Naive thymus-derived CD4-positive, alpha-beta T cell (primary cell): ENCODE measurements at regions not wholly inside any gene's neighbourhood (a gene's known extent, or its start where the extent isn't known, plus 50 kb on each side); places are given as distances from the start of the nearest gene placed in this dataset.

Experiments
- ATAC-seq: fragments of 150-1000 bp; cut with Tn5 transposase; 2 replicates; pipeline ENCODE4 v1.10.0; 2021; ENCODE audit warnings: mild to moderate bottlenecking, moderate library complexity
- CTCF ChIA-PET: fragments of 350-600 bp; sonication (Branson Sonifier 250); formaldehyde crosslinking; loops from one replicate; lab custom pipeline; 2021; ENCODE audit warnings: antibody characterized with exemption; lab: Charles Lee
- POLR2A ChIA-PET: fragments of 350-600 bp; sonication (Branson Sonifier 250); formaldehyde crosslinking; loops from one replicate; lab custom pipeline; 2021; ENCODE audit warnings: antibody characterized with exemption, inconsistent platforms; lab: Charles Lee
- DNase-seq, 9 donors: peaks; one replicate each; pipeline versions ENCODE4 v3.0.0 to v3.0.0-alpha.2; 2020 to 2022; ENCODE audit warnings: mixed read lengths in 1 of 9
- H3K27ac ChIP-seq: one replicate; pipeline ENCODE4 v1.7.0; 2013; ENCODE audit warnings: mild to moderate bottlenecking, low read depth, low read length, moderate library complexity
- H3K27me3 ChIP-seq, 2 donors: one replicate each; pipeline ENCODE4 v1.7.0; 2013; ENCODE audit warnings: low read length in 2 of 2, mild to moderate bottlenecking in 2 of 2, moderate library complexity in 2 of 2; ENCODE audit not compliant: control insufficient read depth in 2 of 2, insufficient read depth in 2 of 2
- H3K36me3 ChIP-seq, 3 experiments: 1 replicate in 2 of 3; 2 replicates in 1 of 3; pipeline ENCODE4 v1.7.0; 2013; ENCODE audit warnings: low read length in 3 of 3, mild to moderate bottlenecking in 3 of 3, moderate library complexity in 1 of 3; ENCODE audit not compliant: insufficient read depth in 3 of 3, control insufficient read depth in 2 of 3
- H3K4me1 ChIP-seq, 2 donors: one replicate each; pipeline ENCODE4 v1.7.0; 2013; ENCODE audit warnings: low read length in 2 of 2, mild to moderate bottlenecking in 2 of 2, moderate library complexity in 1 of 2; ENCODE audit not compliant: control insufficient read depth in 2 of 2, insufficient read depth in 2 of 2
- H3K4me3 ChIP-seq: 2 replicates; pipeline ENCODE4 v1.7.0; 2013; ENCODE audit warnings: mild to moderate bottlenecking, low read length
- H3K9me3 ChIP-seq, 3 experiments: 1 replicate in 2 of 3; 2 replicates in 1 of 3; pipeline ENCODE4 v1.7.0; 2013; ENCODE audit warnings: low read length in 3 of 3; ENCODE audit not compliant: control insufficient read depth in 2 of 3
- H3K27ac Mint-ChIP-seq, 9 donors: one replicate each; pipeline ENCODE4 v1.8.0; 2020 to 2022; ENCODE audit warnings: mixed read lengths in 9 of 9, mild to moderate bottlenecking in 8 of 9, moderate library complexity in 5 of 9, inconsistent platforms in 2 of 9
- H3K27me3 Mint-ChIP-seq, 5 donors: one replicate each; pipeline ENCODE4 v1.8.0; 2021 to 2022; ENCODE audit warnings: mixed read lengths in 5 of 5, mild to moderate bottlenecking in 1 of 5
- H3K36me3 Mint-ChIP-seq, 5 donors: one replicate each; pipeline ENCODE4 v1.8.0; 2020 to 2022; ENCODE audit warnings: mixed read lengths in 5 of 5, mild to moderate bottlenecking in 3 of 5, inconsistent platforms in 1 of 5
- H3K4me1 Mint-ChIP-seq, 7 donors: one replicate each; pipeline ENCODE4 v1.8.0; 2020 to 2022; ENCODE audit warnings: mixed read lengths in 7 of 7, mild to moderate bottlenecking in 3 of 7, inconsistent platforms in 1 of 7
- H3K4me3 Mint-ChIP-seq, 10 donors: one replicate each; pipeline ENCODE4 v1.8.0; 2020 to 2022; ENCODE audit warnings: mild to moderate bottlenecking in 10 of 10, mixed read lengths in 10 of 10, moderate library complexity in 6 of 10, inconsistent platforms in 2 of 10
- H3K9me3 Mint-ChIP-seq, 11 donors: one replicate each; pipeline ENCODE4 v1.8.0; 2020 to 2022; ENCODE audit warnings: mixed read lengths in 11 of 11, mild to moderate bottlenecking in 4 of 11, inconsistent platforms in 1 of 11, moderate library complexity in 1 of 11
- intact Hi-C, 2 donors: fragments of 100-400 bp; cut with micrococcal nuclease; formaldehyde crosslinking; loops; one replicate each; pipeline ENCODE4 v1.15.1; 2023

DNA sequence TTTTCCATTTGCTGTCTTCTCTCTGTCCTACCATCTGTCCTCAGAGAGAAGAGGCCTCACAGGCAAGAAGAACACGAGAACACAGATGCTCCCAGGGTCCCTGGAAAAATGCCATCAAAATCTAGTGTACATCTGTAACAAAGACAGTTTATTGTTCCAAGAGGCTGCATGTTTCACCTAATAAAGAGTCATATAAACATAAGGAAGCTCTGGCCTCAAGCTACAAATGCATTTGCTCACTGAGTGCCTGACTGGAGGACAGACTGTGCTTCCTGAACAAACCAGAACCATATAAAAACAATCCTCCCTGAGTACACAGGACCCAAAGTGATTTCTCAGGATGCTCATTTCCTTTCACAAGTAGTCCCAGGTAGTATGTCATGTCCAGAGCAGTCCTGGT, 76.3 kb upstream of the SLC44A3 start:
- CTCF ChIA-PET = no interaction called here
- H3K36me3 Mint-ChIP-seq = peaks cover 0 to 5% (median 0%) of the 10 kb centered on the region in 5 donors
- Histone ChIP-seq H3K27ac (no peak overlapping the region), H3K9me3 (no peaks in the 10 kb centered on the region), H3K36me3 (no peaks in the 10 kb centered on the region), H3K4me3 (no peak overlapping the region), H3K4me1 (no peaks in the 10 kb centered on the region), H3K27me3 (peaks cover 0 to 3% of the 10 kb centered on the region in 2 donors)
- peaks cover 0 to 8% (median 1%) of the 10 kb centered on the region in 11 donors for H3K9me3 Mint-ChIP-seq
- no peak for ATAC-seq
- H3K27ac Mint-ChIP-seq = no peak overlapping the region
- POLR2A ChIA-PET = no interaction called here
- peaks cover 4 to 32% (median 21%) of the 10 kb centered on the region in 5 donors for H3K27me3 Mint-ChIP-seq
- peaks cover 0 to 5% (median 0%) of the 10 kb centered on the region in 7 donors for H3K4me1 Mint-ChIP-seq
- DNase-seq = no peak
- H3K4me3 Mint-ChIP-seq = no peak overlapping the region
- intact Hi-C loops = no loop called here

DNA sequence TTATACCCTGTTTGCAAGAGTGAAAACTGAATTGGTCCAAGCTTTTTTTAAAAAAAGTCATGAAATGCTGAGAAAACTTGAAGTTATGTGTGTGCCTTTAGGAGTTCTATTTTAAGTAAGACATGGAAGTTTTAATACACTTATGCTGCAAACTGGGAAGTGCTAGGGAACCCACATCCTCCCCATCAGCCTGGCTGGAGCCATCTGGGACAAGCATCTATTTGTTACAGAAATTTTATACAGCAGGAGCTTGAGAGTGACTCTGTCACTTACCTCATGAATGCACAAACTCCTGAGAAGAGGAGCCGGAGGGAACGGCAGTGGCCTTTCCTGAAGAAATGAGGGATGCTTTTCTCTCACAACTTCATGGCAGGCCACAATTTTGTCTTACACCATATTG, 78.2 kb upstream of the SLC44A3 start:
- Mint-ChIP-seq H3K27me3 (peaks cover 2 to 36% (median 32%) of the 10 kb centered on the region in 5 donors), H3K4me1 (peaks cover 0 to 8% (median 0%) of the 10 kb centered on the region in 7 donors), H3K27ac (no peak overlapping the region), H3K4me3 (no peak overlapping the region), H3K36me3 (peaks cover 0 to 5% (median 0%) of the 10 kb centered on the region in 5 donors), H3K9me3 (peaks cover 0 to 4% (median 0%) of the 10 kb centered on the region in 11 donors)
- no peak overlapping the region for H3K4me3 ChIP-seq
- H3K36me3 ChIP-seq = no peaks in the 10 kb centered on the region
- H3K27ac ChIP-seq = no peak overlapping the region
- ATAC-seq (no peak), DNase-seq (no peak)
- intact Hi-C loops = no loop called here
- ChIA-PET POLR2A (no interaction called here), CTCF (no interaction called here)
- H3K27me3 ChIP-seq = peaks cover 0 to 3% of the 10 kb centered on the region in 2 donors
- no peaks in the 10 kb centered on the region for H3K9me3 ChIP-seq
- no peaks in the 10 kb centered on the region for H3K4me1 ChIP-seq

DNA sequence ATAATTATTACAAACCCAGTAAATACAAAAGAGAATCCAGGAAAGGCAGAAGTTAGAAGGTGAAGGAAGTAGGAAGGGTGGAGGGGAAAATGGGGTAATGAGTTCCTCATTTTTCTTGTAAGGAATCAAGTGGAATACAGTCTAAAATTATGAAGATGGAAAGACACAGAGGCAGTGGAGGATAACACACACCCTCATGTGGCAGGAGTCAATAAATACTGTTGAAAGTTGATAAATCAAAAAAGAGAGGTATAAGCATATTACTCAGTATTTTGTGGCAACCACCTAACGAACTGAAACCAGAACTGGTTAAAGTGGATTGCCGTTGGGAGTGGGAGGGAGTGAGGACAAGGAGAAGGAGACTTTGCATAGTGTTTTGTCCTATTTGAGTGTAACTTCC, 78.6 kb upstream of the SLC44A3 start:
- H3K36me3 Mint-ChIP-seq = peaks cover 0 to 5% (median 0%) of the 10 kb centered on the region in 5 donors
- no peak overlapping the region for H3K27ac Mint-ChIP-seq
- no peak overlapping the region for H3K4me3 ChIP-seq
- no peaks in the 10 kb centered on the region for H3K36me3 ChIP-seq
- H3K4me1 Mint-ChIP-seq = peaks cover 0 to 10% (median 0%) of the 10 kb centered on the region in 7 donors
- peaks cover 0 to 4% (median 0%) of the 10 kb centered on the region in 11 donors for H3K9me3 Mint-ChIP-seq
- intact Hi-C loops = no loop called here
- no peak overlapping the region for H3K27ac ChIP-seq
- POLR2A ChIA-PET = no interaction called here
- peak; percentile 10 for ATAC-seq
- CTCF ChIA-PET = no interaction called here
- no peaks in the 10 kb centered on the region for H3K9me3 ChIP-seq
- H3K4me3 Mint-ChIP-seq = no peak overlapping the region
- no peak for DNase-seq
- no peaks in the 10 kb centered on the region for H3K4me1 ChIP-seq
- H3K27me3 Mint-ChIP-seq = peaks cover 2 to 38% (median 32%) of the 10 kb centered on the region in 5 donors
- H3K27me3 ChIP-seq = peaks cover 0 to 3% of the 10 kb centered on the region in 2 donors

DNA sequence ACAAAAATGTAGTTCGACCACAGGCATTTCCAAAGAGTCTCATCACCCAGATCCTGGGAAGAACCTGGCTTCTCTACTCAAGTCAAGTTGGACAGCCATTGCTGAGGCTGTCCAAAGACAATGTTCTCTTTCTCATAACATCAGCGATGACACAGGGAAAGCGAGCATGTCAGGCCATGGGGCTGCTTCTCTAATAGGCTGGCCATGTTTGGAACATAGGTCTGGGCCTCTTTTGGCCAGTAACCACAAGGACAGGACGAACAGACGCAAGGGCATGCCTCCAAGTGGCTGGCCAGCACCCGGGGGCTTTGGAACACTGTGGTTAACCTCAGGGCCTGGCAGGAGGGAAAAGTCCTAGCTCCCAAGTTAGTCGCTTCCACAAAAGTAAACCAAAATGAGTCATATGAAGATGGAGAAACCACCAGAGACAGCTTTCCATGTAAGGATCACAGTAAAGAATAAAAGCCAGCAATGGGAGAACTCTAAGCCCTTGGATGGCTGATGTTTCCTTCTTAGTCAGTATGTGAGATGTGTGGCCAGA, 80.6 kb upstream of the SLC44A3 start:
- Histone ChIP-seq H3K4me3 (no peak overlapping the region), H3K4me1 (no peaks in the 10 kb centered on the region), H3K36me3 (no peaks in the 10 kb centered on the region), H3K27ac (no peak overlapping the region), H3K27me3 (no peaks in the 10 kb centered on the region), H3K9me3 (no peaks in the 10 kb centered on the region)
- ATAC-seq (no peak), DNase-seq (no peak)
- ChIA-PET POLR2A (no interaction called here), CTCF (no interaction called here)
- Mint-ChIP-seq H3K4me1 (peaks cover 0 to 15% (median 4%) of the 10 kb centered on the region in 7 donors), H3K4me3 (no peak overlapping the region), H3K27me3 (peaks cover 2 to 44% (median 23%) of the 10 kb centered on the region in 5 donors), H3K27ac (no peak overlapping the region), H3K36me3 (no peaks in the 10 kb centered on the region), H3K9me3 (peaks cover 0 to under 1% (median 0%) of the 10 kb centered on the region in 11 donors)
- intact Hi-C loops = no loop called here

DNA sequence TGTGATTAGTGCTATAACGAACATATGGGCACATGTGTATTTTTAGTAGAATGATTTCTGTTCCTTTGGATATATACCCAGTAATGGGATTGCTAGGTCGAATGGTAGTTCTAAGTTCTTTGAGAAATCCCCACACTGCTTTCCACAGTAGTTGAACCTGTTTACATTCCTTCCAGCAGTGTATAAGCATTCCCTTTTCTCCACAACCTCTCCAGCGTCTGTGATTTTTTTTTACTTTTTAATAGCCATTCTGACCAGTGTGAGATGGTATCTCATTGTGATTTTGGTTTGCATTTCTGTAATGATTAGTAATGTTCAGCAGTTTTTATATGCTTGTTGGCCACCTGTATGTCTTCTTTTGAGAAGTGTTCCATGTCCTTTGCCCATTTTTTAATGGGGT, 81.8 kb upstream of the SLC44A3 start:
- Histone ChIP-seq H3K9me3 (no peaks in the 10 kb centered on the region), H3K27ac (no peak overlapping the region), H3K4me1 (no peaks in the 10 kb centered on the region), H3K27me3 (no peaks in the 10 kb centered on the region), H3K36me3 (no peaks in the 10 kb centered on the region), H3K4me3 (no peak overlapping the region)
- ChIA-PET CTCF (no interaction called here), POLR2A (no interaction called here)
- no peaks in the 10 kb centered on the region for H3K9me3 Mint-ChIP-seq
- H3K4me1 Mint-ChIP-seq = peaks cover 0 to 15% (median 4%) of the 10 kb centered on the region in 7 donors
- H3K27ac Mint-ChIP-seq = no peak overlapping the region
- intact Hi-C loops = no loop called here
- DNase-seq (no peak), ATAC-seq (no peak)
- no peaks in the 10 kb centered on the region for H3K36me3 Mint-ChIP-seq
- no peak overlapping the region for H3K4me3 Mint-ChIP-seq
- H3K27me3 Mint-ChIP-seq = peaks cover 2 to 45% (median 21%) of the 10 kb centered on the region in 5 donors

DNA sequence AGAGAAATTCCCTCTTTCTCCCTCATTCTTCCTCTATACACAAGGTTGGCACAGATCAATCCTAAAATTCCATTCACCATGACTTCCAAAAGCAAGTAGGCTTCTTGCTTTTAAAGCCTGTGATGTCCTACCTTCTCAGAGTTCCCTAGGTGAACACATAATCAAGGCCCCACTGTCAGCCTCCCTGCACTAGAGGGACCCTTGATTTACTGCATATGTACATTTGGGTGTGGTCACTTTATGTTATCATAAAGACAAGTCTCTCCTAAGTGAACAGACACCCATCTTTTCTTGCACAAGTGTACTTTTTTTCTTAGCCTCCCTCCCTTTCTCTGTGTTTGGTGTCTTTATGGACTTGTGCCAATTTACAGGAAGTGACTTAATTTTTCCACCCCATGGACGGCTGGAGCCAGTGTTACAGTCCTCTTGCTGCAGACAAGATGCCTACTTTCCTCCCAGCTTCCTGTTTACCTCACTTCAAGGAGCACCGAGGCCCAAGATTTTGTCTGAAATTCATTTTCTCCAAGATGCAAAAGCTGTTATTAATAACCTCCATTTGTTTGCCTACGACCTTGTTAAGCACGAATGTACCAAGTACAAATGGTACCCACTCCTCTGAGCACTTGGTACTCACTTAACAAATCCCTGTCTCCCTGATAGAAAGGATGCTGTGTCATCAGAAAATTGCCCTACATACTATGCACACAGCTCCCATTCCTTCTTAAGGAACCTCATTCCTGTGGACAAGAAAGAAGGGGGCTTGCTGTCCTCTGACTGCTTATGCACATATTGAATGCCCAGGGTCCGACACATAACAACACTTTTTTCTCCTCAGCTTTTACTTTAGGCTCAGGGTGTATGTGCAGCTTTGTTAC, 82.8 kb upstream of the SLC44A3 start:
- CTCF ChIA-PET = no interaction called here
- Histone ChIP-seq H3K4me1 (no peaks in the 10 kb centered on the region), H3K4me3 (no peak overlapping the region), H3K9me3 (no peaks in the 10 kb centered on the region), H3K27ac (no peak overlapping the region), H3K27me3 (no peaks in the 10 kb centered on the region), H3K36me3 (no peaks in the 10 kb centered on the region)
- Mint-ChIP-seq H3K9me3 (no peaks in the 10 kb centered on the region), H3K27ac (no peak overlapping the region), H3K4me3 (no peak overlapping the region), H3K36me3 (no peaks in the 10 kb centered on the region), H3K27me3 (peaks cover 2 to 45% (median 19%) of the 10 kb centered on the region in 5 donors), H3K4me1 (peaks cover 0 to 15% (median 4%) of the 10 kb centered on the region in 7 donors)
- intact Hi-C loops = no loop called here
- POLR2A ChIA-PET = interaction anchor here (0.6 kb wide), 1 partner anchor 46 kb away, joined by 3 read pairs; no protein-coding TSS in a partner anchor
- ATAC-seq (no peak), DNase-seq (no peak)
